ENCODE measurements at regions not wholly inside any gene's neighbourhood (a gene's known extent, or its start where the extent isn't known, plus 50 kb on each side); places are given as distances from the start of the nearest gene placed in this dataset.

- TF ChIP-seq EP300 (IDR thresholded peaks at IDR 0.05) (no peak), CTCF (IDR thresholded peaks at IDR 0.05) (no peak), POLR2AphosphoS5 (IDR thresholded peaks at IDR 0.05) (no peak), POLR2A (IDR thresholded peaks at IDR 0.05) (no peak)
Measured at GRCh38 chr2:209086761-209087160, 337.1 kb upstream of the MAP2 start.
